DMS79 (cell line): ENCODE measurements at regions not wholly inside any gene's neighbourhood (a gene's known extent, or its start where the extent isn't known, plus 50 kb on each side); places are given as distances from the start of the nearest gene placed in this dataset.
"Not testable (repeated sequence)": the region's sequence is repeated elsewhere in the genome, so short reads cannot be mapped to it uniquely, and the experiment has no call there.

Source experiments
- DNase-seq: peaks from one replicate; lab custom pipeline; 2025; lab: John Stamatoyannopoulos, UW

DNA sequence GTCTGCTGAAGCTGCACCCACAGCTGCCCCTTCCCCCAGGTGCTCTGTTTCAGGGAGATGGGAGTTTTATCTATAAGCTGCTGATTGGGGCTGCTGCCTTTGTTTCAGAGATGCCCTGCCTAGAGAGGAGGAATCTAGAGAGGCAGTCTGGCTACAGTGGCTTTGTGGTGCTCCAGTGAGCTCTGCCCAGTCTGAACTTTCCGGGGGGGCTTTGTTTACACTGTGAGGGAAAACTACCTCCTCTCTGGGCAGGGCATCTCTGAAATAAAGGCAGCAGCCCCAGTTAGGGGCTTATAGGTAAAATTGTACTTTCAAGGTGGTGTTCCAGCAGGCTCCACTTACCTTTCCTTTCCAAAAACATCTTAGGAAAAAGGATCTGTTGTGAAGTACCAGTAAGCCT, 242.2 kb downstream of the SPRY1 start:
- no peak for DNase-seq

DNA sequence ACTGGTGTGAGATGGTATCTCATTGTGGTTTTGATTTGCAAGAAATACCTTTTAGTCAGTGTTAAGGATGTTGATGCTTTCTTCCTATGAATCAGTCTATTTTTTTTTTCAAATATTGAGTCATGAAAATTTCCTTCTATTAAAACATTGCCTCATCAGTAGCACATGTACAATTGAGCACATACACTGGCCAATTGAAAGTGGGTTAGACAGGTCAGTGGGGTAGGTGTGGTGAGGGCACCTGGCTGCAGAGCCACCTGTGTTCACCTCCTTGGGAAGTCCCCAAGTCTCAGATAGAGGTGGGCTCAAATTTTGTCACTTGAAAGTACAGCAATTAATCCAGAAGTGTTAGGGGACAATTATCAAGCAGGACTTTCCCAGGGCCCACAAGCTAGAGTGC, 243.7 kb downstream of the SPRY1 start:
- DNase-seq = no peak

DNA sequence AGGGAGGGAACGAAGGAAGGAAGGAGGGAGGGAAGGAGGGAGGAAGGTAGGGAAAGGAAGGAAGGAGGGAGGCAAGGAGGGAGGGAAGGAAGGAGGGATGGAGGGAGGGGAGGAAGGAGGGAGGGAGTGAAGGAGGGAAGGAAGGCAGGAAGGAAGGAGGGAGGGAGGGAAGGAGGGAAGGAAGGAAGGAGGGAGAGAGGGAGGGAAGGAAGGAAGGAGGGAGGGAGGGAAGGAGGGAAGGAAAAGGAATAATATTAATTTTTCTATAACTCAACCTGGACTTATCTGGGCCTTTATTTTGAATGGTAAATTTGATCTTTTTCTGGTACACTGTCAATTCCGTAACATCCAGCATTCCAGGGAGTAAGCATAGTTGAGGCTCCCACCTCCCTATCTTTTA, 244.2 kb downstream of the SPRY1 start:
- DNase-seq = no peak

DNA sequence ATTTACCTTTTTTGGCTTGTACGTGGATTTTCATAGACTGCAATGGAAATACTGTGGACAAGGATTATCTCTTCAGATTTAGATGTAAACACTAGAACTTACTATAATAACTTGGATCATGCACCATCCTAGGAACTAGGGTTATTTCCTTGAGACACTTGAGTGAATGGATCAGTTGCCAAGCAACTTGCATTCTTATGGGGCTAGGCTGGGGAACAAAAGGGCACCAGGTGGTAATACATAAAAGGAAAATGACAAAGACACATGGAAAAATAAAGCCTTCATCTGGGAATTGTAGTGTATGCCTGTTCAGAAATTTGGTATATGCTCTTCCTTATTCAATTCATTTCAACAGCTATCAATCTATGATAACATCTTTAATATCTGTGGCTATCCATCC, 247.1 kb downstream of the SPRY1 start:
- DNase-seq = no peak

DNA sequence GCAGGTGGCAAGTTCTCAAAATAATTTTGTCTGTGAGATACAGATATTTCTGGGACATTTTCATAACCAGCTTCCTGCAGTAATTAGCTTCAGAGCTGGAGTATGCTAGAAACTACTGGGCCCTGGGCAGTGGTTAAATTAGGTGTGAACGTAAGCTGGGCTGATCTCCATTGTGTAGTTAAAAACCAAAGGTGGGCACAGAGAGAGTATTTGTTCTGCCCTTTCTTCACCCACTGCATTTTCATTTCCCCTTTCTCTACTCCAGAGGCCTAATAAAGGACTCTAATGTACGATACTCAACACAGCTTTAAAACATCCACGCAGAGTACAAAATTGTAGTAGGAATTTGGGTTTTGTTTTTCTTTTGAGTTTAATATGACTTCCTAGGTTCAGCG, 252.7 kb downstream of the SPRY1 start:
- no peak for DNase-seq

DNA sequence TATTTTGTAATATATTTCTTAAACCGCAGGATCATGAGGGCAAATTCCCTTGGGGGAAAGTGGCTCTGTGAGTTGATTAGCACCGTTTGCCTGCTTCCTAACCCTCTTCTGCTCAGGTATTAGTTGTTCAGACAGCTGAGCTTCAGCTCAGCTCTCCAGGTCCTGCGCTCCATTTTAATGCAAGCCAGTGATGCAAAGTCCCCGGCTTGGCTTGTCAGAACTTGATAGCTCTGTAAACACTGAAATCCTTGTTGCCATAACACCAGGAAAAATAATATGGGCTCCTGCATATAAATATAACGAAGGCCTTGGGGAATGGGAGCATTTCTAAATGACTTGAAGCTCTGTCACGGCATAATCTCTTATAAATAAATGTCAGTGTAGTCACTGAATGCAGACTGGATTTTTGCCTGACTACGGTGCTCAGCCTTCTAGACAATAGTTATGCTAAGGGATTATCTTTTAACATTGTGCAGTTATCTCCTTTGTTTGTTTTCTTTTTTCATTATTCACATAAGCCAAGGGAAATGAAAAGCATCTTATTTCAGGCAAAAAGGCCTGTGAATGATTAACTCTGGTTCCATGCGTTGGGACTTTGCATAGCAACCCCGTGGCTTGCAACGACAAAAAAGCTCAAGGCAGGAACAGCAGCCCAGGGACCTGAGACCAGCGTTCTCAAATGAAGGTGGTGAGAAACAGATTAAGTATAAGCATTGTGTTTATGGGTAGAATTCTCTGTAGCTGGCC, 253.2 kb downstream of the SPRY1 start:
- no peak for DNase-seq

DNA sequence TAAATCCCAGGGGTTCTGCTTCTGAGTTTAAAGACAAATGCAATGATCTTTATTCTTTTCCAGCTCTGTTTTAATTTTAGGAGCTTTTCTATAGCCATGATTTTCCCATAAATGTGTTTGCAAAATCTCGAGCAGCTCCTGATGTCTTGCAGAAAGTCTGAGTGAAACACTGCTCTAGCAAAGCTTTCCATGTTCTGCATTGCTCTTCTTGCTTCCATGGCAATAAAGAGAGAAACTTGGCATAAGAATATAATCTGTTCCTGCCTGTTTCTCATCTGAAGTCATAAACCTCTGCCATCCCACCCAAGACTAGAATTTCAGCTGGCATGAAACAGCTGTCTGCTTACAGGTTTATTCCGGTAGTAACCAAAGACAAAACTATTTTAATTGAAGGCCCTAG, 254.5 kb downstream of the SPRY1 start:
- DNase-seq = no peak

DNA sequence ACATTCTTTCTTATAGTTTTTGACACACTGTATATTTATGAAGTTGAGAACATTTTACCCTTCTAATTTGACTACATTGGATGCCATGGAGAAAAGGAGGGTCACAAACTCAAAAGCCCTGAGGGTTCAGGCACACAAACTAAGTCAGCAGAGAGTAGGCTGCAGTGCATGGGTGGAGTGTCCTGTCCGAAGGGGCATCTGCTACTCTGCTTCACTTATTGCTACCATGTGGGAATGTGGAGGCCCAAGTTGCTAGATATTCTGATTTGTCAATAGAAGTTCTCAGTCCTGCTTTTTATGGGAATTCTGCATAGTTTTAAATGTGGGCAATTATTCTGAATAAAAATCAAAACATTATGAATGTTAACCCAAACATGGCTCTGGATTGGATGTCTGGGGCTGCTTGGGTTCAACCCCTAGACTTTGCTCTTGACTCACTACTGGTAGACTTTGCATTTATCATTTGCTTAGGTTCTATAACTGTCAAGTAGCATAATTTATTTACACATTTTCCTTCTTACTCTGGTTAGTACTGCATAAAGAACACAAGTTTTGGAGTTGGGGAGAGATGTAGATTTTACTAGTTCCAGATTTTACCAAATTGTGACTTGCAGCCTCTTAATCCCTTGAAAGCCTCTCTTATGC, 255.1 kb downstream of the SPRY1 start:
- DNase-seq = no peak

DNA sequence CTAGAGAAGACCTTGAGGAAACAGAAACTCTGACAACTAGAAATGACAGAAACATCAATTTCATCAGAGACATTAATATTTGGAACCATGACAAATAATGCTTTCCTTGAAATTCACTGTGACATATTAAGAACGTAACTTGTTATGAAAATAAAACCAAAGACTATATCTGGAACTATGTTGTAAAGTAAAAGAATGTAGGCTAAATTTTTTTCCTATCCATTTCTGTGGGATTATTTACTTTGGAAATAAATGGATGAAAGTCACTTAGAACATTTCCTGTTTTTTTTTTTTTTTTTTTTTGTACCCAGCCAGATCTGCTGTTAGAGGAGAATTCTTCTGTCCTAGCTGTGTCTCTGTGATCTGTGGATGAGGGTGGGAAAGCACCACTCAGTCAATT, 255.9 kb downstream of the SPRY1 start:
- no peak for DNase-seq

DNA sequence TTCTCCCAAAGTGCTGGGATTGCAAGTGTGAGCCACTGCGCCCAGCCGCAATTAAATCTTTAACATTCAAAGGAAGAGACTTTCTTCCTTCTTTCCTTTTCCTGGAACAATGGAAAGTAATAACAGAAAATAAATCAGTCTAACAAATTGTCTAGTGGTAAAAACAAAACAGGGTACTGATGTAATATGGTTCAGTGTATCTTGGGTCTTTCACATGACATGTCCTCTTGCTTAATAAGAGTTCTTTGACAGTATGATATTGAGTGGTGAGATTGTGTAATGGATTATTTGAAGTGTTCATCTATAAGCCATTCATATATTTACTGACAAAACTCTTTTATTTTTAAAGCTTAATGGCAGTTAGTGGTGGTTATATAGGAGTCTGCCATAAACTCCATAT, 256.6 kb downstream of the SPRY1 start:
- DNase-seq = no peak

DNA sequence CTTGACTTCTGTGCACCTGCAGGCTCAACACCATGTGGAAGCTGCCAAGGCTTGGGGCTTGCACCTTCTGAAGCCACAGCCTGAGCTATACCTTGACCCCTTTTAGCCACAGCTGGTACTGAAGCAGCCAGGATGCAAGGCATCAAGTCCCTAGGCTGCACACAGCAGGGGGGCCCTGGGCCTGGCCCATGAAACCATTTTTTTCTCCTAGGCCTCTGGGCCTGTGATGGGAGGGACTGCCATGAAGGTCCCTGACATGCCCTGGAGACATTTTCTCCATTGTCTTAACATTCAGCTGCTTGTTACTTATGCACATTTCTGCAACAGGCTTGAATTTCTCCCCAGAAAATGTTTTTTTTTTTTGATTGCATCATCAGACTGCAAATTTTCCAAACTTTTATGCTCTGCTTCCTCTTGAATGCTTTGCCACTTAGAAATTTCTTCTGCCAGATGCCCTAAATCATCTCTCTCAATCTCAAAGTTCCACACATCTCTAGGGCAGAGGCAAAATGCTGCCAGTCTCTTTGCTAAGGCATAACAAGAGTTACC, 260.2 kb downstream of the SPRY1 start:
- not testable (repeated sequence) for DNase-seq

DNA sequence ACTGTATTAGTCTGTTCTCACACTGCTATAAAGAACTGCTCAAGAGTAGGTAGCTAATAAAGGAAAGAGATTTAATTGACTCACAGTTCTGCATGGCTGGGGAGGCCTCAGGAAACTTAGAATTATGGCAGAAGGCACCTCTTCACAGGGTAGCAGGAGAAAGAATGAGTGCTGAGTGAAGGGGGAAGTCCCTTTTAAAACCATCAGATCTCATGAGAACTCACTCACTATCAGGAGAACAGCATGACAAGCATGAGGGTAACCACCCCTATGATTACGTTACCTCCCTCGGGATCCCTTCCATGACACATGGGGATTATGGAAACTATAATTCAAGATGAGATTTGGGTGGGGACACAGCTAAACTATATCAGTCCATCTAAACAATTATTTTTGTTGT, 261.0 kb downstream of the SPRY1 start:
- not testable (repeated sequence) for DNase-seq

DNA sequence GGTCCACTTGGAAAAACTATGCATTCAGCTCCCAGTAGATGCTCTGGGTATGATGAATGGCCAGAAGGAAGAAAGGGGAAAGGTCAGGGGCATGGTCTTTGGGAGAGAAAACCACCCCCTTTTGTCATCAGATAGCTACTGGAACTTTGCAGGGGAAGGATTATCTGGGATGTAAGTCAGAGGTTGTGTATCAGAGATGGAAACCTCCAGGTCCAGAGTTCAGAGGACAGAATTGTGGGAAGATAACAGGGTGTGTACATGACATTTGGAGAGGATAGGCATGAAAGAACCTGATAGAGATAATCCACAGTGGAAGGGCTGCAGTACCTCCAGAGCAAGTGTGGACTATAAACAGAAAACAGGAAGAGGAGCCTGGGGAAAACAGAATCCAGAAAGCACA, 262.7 kb downstream of the SPRY1 start:
- DNase-seq = no peak

DNA sequence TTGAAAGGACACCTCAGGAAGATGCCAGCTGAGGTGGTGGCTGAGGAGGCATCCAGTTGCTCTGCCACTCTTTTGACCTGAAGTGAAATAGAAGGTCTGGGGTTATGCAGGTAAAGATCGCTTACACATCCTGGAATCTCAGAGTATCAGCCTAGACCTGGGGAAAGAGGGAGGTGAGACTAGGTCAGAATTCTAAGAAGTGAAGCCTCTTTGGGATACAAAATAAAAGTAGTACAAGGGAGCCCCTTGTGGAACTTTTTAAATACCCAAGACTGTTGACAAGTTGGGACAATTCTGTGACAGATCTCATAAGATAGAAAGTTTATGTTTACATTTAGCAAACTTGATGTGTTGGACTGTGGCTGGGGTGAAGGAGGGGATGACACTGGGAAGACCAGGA, 263.1 kb downstream of the SPRY1 start:
- no peak for DNase-seq

DNA sequence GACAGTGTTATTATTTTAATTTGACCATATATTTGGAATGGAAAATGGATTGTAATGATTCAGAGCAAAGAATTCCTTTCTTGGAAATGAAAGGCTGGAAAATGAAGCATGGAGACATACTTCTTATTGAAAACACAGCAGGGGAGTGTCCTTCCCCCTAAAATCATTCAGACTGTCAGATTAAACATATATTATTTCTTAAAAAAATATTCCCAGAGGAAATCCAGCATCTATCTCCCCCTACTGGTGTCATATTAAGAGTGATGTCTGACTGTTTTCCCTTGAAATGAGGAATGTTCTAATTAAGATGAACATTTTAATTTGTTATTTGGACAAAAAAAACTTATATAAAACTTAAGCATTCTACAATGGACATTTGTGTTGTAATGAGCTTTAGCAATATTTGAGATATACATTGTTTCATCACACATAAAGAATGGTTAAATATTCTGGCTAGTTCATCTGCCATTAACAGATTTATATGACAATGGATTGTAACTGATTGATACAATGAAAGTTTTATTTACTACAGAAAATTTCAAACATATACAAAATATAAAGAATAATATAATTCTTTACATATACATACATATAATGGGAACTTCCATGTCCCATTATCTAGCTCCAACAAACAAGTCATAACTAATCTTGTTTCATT, 264.6 kb downstream of the SPRY1 start:
- no peak for DNase-seq

DNA sequence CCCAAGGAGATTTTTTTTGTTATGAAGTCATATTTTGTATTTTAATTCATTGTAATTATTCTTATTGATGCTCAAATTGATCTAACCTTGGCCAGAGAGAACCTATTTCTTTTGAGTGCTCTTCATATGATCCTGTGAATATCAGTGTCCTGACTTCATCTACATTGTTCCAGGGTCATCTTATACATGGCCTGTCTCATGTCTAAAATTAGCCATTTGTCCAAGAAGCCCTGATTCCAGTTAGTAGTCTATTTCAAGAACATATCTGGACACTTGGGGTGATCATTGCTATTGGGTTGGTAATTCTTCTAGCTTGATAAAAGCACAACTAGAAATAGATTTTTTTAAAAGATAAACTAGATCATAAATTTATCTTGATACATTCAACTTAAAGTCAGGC, 266.2 kb downstream of the SPRY1 start:
- DNase-seq = no peak

DNA sequence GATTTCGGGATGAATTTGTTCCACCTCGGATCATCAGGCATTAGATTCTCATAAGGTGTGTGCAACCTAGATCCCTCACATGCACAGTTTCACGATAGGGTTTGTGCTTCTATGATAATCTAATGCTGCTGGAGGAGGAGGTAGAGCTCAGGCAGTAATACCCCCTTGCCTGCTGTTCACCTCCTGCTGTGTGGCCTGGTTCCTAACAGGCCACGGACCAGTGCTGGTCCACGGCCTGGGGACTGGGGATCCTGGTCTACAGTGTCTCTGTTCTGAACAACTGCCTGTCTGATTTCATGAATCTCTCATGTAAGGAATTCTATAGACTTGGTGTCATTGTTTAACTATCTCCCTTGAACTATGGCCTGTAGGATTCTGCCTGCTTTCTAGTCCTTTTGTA, 269.9 kb downstream of the SPRY1 start:
- no peak for DNase-seq

DNA sequence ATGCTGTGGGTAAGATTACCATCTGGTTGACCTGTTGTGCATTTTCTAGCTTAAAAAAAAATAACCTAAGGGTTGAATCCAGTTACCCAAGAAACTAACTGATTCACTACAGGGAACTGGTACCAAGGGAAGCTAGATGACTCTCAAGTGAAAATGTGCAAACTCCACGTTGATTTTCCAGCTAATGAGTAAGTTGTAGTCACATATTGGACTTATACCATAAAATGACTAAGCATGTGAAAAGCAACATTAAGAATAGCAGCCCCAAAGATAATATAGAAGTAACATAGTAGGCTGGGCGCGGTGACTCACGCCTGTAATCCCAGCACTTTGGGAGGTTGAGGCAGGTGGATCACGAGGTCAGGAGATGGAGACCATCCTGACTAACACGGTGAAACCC, 270.9 kb downstream of the SPRY1 start:
- DNase-seq = no peak

DNA sequence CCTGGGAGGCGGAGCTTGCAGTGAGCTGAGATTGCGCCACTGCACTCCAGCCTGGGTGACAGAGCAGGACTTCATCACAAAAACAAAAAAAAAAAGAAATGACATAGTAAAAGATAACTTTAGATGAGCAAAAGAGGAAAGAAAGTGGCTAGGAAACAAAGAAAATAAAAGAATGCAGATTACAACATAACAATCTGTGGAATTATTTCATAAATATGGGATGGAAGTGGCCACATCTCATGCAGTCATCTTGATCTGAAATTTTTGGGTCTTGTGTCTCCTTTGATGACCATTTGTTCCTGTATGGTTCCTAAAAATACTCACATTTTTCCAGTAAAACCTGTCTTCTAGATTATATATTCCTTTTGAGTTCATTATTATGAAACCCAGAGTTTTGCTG, 271.4 kb downstream of the SPRY1 start:
- no peak for DNase-seq

DNA sequence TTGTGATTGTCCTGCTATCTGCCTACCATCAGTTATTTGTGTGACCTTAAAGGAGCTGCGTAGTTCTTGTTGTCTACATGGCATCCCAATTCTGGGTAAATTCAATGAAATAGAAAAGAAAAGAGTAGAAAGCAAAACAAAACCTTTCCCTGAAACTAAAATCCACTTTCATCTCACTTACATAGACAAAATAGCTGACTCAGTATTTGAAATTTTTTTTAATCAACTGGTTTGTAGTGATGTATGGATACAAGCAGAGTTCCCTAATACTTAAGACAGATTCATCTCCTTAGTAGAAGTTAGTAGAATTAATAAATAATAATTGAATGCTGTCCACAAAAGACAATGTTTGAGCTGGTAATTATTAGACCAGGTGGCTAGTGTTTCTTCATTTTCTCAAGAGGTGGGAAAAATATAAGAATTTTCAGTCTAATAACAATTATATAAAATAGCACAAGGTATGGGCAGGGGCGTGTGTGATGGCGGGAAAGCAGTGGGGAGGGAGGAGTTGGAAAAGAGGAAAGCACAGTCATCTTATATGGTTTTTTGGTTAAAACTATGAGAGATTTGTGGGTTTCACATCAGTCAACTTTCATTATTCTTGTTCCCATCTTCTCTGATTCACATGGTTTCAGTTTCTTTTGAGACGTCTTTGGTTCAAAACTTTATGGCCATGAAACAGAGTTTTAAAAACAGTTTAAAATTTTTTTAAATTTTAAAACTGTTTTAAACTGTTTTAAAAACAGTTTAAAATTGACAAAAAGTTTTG, 275.2 kb downstream of the SPRY1 start:
- no peak for DNase-seq

DNA sequence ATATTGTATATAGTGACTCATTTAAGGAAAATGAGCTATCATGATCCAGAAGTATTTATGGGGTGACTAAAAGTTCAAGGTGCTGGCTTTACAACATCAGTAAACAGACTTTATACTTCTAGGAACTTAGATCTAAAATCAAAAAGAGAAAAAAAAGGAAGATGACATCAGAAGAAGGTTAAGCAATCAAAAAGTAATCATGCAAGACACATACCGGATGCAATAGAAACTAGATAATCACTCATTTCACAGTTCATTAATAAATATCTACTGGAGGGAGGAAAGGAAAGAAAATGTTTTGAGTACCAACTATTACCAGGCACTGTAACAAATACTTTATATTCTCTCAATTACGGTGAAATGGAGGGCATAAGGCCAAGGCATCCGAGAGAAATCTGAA, 276.4 kb downstream of the SPRY1 start:
- DNase-seq = no peak

DNA sequence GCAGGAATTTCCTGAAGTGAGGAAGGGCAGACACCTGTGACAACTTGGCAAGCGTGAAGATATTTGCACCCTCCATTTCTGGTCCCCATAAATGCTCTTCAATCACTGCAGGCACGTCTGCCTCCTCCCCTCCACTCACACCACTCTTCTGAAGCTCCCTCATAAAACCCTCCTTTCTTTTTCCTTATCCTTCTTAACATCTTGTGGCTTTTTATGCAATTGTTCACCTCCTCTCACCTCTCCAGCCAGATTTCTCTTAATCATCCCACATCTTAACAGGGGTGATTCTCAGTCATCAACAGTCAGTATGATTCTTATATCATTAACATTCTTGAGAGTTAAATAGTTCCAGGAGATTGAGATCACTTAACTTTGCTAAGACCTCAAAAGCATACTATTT, 277.4 kb downstream of the SPRY1 start:
- DNase-seq = no peak
